SK-N-SH (cell line): ENCODE measurements at regions not wholly inside any gene's neighbourhood (a gene's known extent, or its start where the extent isn't known, plus 50 kb on each side); places are given as distances from the start of the nearest gene placed in this dataset.

Experiments used
- CTCF ChIA-PET: fragments of 300-600, 350-600 bp; formaldehyde crosslinking; extraction: SDS; loops from one replicate; lab custom pipeline; 2021; lab: Yijun Ruan, JAX
- POLR2A ChIA-PET: fragments of 350-600 bp; sonication (Branson Sonifier 250); formaldehyde crosslinking; extraction: SDS; loops from one replicate; lab custom pipeline; 2020; ENCODE audit warnings: antibody characterized with exemption, inconsistent platforms; lab: Yijun Ruan, JAX
- DNase-seq: peaks from one replicate; pipeline ENCODE4 v3.0.0; 2012
- H2AFZ ChIP-seq: fragments of 200-600 bp; sonication (generic); 2 replicates; pipeline ENCODE4 v1.8.1; 2016; ENCODE audit warnings: antibody characterized with exemption, mild to moderate bottlenecking, low read depth
- H3F3A ChIP-seq: fragments of 200-600 bp; sonication (generic); replicated peaks from 2 replicates; pipeline ENCODE3; 2016; ENCODE audit warnings: antibody characterized with exemption, mild to moderate bottlenecking; ENCODE audit not compliant: insufficient read depth
- H3K27ac ChIP-seq, 2 experiments: fragments of 200-500 bp in 1 of 2; fragments of 200-600 bp in 1 of 2; sonication (Bioruptor generic) in 1 of 2; sonication (generic), shearing (Covaris generic) in 1 of 2; 2 replicates each; pipeline versions ENCODE4 v1.5.1 to v1.6.1; 2014 to 2016; ENCODE audit warnings: low read depth in 2 of 2, inconsistent platforms in 1 of 2, low read length in 1 of 2, mild to moderate bottlenecking in 1 of 2, mixed read lengths in 1 of 2
- H3K27me3 ChIP-seq: fragments of 200-600 bp; sonication (generic), shearing (Covaris generic); 2 replicates; pipeline ENCODE4 v1.6.1; 2016; ENCODE audit warnings: mixed run types; ENCODE audit not compliant: insufficient read depth
- H3K36me3 ChIP-seq, 2 experiments: fragments of 200-500 bp in 1 of 2; fragments of 200-600 bp in 1 of 2; sonication (Bioruptor generic) in 1 of 2; sonication (generic) in 1 of 2; replicated peaks in 1 of 2; 2 replicates each; pipeline versions ENCODE3 to v1.5.1; 2014 to 2016; ENCODE audit warnings: low read length in 1 of 2, mild to moderate bottlenecking in 1 of 2; ENCODE audit not compliant: insufficient read depth in 2 of 2, control insufficient read depth in 1 of 2
- H3K4me1 ChIP-seq, 2 experiments: fragments of 200-500 bp in 1 of 2; fragments of 200-600 bp in 1 of 2; sonication (Bioruptor generic) in 1 of 2; sonication (generic), shearing (Covaris generic) in 1 of 2; 2 replicates each; pipeline versions ENCODE4 v1.5.1 to v1.6.1; 2014 to 2016; ENCODE audit warnings: low read depth in 1 of 2, low read length in 1 of 2, mixed run types in 1 of 2; ENCODE audit not compliant: insufficient read depth in 2 of 2, control insufficient read depth in 1 of 2
- H3K4me2 ChIP-seq: fragments of 200-600 bp; sonication (generic), shearing (Covaris generic); 2 replicates; pipeline ENCODE4 v1.6.1; 2017; ENCODE audit warnings: mixed run types
- H3K4me3 ChIP-seq, 2 experiments: fragments of 200-500 bp in 1 of 2; fragments of 200-600 bp in 1 of 2; sonication (Bioruptor generic) in 1 of 2; sonication (generic), shearing (Covaris generic) in 1 of 2; 2 replicates each; pipeline versions ENCODE4 v1.5.1 to v1.8.1; 2014 to 2016; ENCODE audit warnings: low read depth in 2 of 2, inconsistent platforms in 1 of 2, low read length in 1 of 2, mild to moderate bottlenecking in 1 of 2, mixed read lengths in 1 of 2, moderate library complexity in 1 of 2
- H3K79me2 ChIP-seq: fragments of 200-600 bp; sonication (generic); 2 replicates; pipeline ENCODE4 v1.8.1; 2017; ENCODE audit warnings: mild to moderate bottlenecking; ENCODE audit not compliant: insufficient read depth
- H3K9ac ChIP-seq: fragments of 200-600 bp; sonication (generic); 2 replicates; pipeline ENCODE4 v1.6.1; 2017; ENCODE audit warnings: mixed run types
- H3K9me2 ChIP-seq: fragments of 200-600 bp; sonication (generic); 2 replicates; pipeline ENCODE4 v1.6.1; 2017; ENCODE audit warnings: mixed run types
- H3K9me3 ChIP-seq: fragments of 200-600 bp; sonication (generic); 2 replicates; pipeline ENCODE4 v1.6.1; 2017; ENCODE audit warnings: mixed run types, mild to moderate bottlenecking, moderate library complexity
- H4K20me1 ChIP-seq: fragments of 200-600 bp; sonication (generic); 2 replicates; pipeline ENCODE4 v1.6.1; 2017; ENCODE audit warnings: mild to moderate bottlenecking, mixed run types; ENCODE audit not compliant: insufficient read depth
- CHD2 ChIP-seq: fragments of 150-350 bp; IDR thresholded peaks from 2 replicates; pipeline ENCODE4 v1.6.1; 2018; ENCODE audit warnings: low read length; ENCODE audit not compliant: partially characterized antibody
- CTCF ChIP-seq: fragments of 200-600 bp; sonication (generic); IDR thresholded peaks from 2 replicates; pipeline ENCODE4 v1.6.1; 2017; ENCODE audit warnings: antibody characterized with exemption, mild to moderate bottlenecking, moderate library complexity
- ELF1 ChIP-seq: IDR thresholded peaks from 2 replicates; pipeline ENCODE4 v1.4.0; 2012
- FOSL2 ChIP-seq: IDR thresholded peaks from 2 replicates; pipeline ENCODE4 v1.4.0; 2012; ENCODE audit warnings: low read depth, mild to moderate bottlenecking, moderate library complexity, borderline replicate concordance
- MEF2A ChIP-seq: IDR thresholded peaks from 2 replicates; pipeline ENCODE4 v1.4.0; 2012; ENCODE audit warnings: low read depth, borderline replicate concordance
- NRF1 ChIP-seq: IDR thresholded peaks from 2 replicates; pipeline ENCODE4 v1.6.1; 2012; ENCODE audit warnings: low read depth, mild to moderate bottlenecking, low read length
- RAD21 ChIP-seq: IDR thresholded peaks from 2 replicates; pipeline ENCODE4 v1.6.1; 2012; ENCODE audit warnings: mild to moderate bottlenecking, low read length
- REST ChIP-seq: IDR thresholded peaks from 2 replicates; pipeline ENCODE4 v1.6.1; 2012; ENCODE audit warnings: mild to moderate bottlenecking, low read depth, low read length, moderate library complexity
- RXRA ChIP-seq: IDR thresholded peaks from 2 replicates; pipeline ENCODE4 v1.4.0; 2012; ENCODE audit warnings: low read depth, mild to moderate bottlenecking, borderline replicate concordance
- SMC3 ChIP-seq: IDR thresholded peaks from 2 replicates; pipeline ENCODE4 v1.6.1; 2012; ENCODE audit warnings: low read depth, low read length, improper control_type of control experiment
- TAF1 ChIP-seq: IDR thresholded peaks from 2 replicates; pipeline ENCODE4 v1.6.1; 2012; ENCODE audit warnings: low read depth, mild to moderate bottlenecking, low read length, moderate library complexity, borderline replicate concordance
- USF1 ChIP-seq: IDR thresholded peaks from 2 replicates; pipeline ENCODE4 v1.4.0; 2012; ENCODE audit warnings: low read depth, borderline replicate concordance
- WGBS: methylation state at CpG from one replicate; pipeline ENCODE4 v1.1.6; 2017; ENCODE audit warnings: low lambda C conversion rate; 5-methylcytosine and 5-hydroxymethylcytosine counted together

GRCh38 chr14:81829447-81829846 is 295.8 kb upstream of the SEL1L start:
- H3K79me2 ChIP-seq: no peaks in the 10 kb centered on the region
- DNase-seq: no peak
- H3F3A ChIP-seq: no peaks in the 10 kb centered on the region
- POLR2A ChIA-PET: no interaction called here
- no peak overlapping the region for H3K27ac ChIP-seq
- H3K27me3 ChIP-seq: no peaks in the 10 kb centered on the region
- H4K20me1 ChIP-seq: no peaks in the 10 kb centered on the region
- H3K4me1 ChIP-seq: no peaks in the 10 kb centered on the region
- 0% methylated on average over 1 of the region's 24 CpGs for WGBS
- CTCF ChIA-PET: no interaction called here
- H3K36me3 ChIP-seq: no peaks in the 10 kb centered on the region
- no peaks in the 10 kb centered on the region for H3K9me3 ChIP-seq
- H3K9ac ChIP-seq: no peak overlapping the region
- H3K9me2 ChIP-seq: no peaks in the 10 kb centered on the region
- no peak for TF ChIP-seq TAF1
- no peak for TF ChIP-seq CHD2
- no peak for TF ChIP-seq SMC3
- TF ChIP-seq RXRA: no peak
- TF ChIP-seq ELF1: no peak
- no peak for TF ChIP-seq NRF1
- TF ChIP-seq CTCF: no peak
- TF ChIP-seq MEF2A: no peak
- TF ChIP-seq REST: no peak
- no peak for TF ChIP-seq USF1
- no peak for TF ChIP-seq RAD21
- no peak for TF ChIP-seq FOSL2
- no peak overlapping the region for H2AFZ ChIP-seq
- H3K4me3 ChIP-seq: no peak overlapping the region
- no peak overlapping the region for H3K4me2 ChIP-seq
